ENCODE measurements at regions not wholly inside any gene's neighbourhood (a gene's known extent, or its start where the extent isn't known, plus 50 kb on each side); places are given as distances from the start of the nearest gene placed in this dataset.
"Not testable (repeated sequence)": the region's sequence is repeated elsewhere in the genome, so short reads cannot be mapped to it uniquely, and the experiment has no call there.

DNA sequence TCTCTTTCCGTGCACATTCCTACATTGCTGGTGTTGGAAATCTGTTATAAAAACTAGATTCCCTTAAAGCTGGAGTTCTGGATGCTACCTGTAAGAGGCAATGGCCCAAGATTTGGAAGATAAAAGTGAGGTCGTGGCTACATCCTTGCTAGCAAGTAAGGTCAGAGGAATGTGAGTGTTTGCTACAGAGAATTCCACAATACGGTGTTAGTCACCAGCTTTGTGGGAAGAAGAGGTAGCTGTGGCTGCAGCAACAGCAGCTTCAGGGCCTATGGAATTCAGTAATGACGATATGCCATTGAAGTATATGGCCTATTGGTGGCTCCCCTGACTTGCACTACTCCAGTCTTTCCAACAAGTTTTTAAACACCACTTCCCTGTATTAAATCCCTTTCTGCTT, 227.7 kb upstream of the TMEM260 start:
- no peak for DNase-seq

DNA sequence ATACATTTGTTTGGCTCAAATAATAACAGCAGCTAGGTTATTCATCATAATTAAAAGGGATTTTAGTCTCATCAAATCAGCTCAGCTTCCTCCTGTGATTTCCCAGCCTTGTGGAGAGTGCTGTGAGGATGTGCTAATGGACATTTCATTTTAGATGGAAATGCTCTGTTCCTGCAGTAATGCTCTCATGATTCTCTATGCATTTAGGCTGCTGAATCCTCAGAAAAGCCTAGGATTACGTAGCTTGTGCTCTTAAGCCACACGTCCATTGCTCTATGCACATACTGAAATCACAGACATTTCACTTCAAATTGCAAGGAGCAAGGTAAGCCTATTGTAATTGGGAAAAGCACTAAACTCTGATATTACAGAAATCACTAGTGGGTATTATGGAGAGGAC, 226.6 kb upstream of the TMEM260 start:
- no peak for DNase-seq

- no peak for DNase-seq
Observed at GRCh38 chr14:56357428-56357827, 222.2 kb upstream of the TMEM260 start.

GRCh38 chr14:56358275-56358674, 221.3 kb upstream of the TMEM260 start:
- no peak for DNase-seq

DNA sequence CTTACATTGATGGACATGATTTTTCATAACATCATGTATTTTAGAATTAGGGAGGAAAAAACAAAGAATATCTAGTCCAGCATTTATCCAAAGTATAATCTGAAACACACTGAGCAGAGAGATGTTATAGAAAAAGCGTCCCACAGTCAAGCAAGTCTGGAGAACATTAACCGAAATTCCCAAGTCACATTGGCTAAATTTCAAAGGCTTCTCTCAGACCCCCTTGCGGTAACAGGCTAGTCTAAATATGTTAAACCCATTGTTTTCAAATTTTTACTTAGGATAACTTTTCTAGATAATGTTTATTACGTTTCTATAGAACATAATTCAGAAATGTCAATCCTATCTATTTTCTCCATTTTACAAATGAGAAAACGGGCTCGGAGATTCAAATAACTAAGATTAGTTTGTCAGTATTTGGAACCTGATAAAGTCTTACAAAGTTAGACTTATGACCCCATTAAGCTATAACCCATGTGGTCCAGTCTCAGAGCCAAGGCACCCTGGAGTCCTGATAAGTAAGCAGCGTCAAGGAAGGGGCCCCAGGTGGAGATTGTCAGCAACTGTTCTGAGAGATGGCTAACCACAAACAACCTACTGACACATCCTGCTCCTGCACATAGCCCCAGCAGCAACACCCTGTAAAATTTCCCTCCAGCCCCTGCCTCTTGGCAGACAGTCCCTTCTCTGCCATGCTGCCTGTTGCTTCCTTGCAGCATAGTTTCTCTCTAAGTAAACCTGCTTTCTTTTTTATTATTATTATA, 220.6 kb upstream of the TMEM260 start:
- DNase-seq, result no peak

DNA sequence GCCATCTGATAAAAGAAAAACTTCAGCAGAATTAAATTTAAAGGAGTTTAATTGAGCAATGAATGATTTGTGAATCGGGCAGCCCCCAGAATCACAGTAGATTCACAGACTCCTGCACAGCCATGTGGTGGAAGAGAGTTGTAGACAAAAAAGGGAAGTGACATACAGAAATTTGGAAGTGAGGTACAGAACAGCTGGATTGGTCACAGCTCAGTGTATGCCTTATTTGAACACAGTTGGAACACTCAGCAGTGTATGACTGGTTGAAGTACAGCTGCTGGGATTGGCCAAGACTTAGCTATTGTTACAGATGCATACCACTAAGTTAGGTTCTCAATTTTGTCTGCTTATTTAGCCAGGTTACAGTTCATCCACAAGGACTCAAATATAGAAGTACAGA, 213.9 kb upstream of the TMEM260 start:
- not testable (repeated sequence) for DNase-seq

GRCh38 chr14:56367416-56367815, 212.2 kb upstream of the TMEM260 start:
- DNase-seq, result no peak

GRCh38 chr14:56371737-56372136, 207.9 kb upstream of the TMEM260 start:
- DNase-seq, result no peak

DNA sequence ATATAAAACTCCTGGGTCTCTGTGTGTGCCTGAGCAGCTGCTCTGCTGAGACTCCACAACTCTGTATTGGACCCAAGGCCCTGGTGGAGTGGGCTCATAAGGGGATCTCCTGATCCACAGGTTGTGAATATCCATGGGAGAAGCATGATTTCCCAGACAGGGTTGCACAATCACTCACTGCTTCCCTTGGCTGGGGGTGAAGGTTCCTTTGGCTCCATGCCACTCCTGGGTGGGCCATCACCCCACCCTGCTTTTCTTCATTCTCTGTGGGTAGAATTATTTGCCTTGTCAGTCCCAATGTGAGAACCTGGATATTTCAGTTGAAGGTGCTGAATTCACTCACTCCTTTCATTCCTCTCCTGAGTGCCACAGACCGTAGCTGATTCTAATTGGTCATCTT, 205.2 kb upstream of the TMEM260 start:
- no peak for DNase-seq

- DNase-seq, result no peak
Observed at GRCh38 chr14:56378046-56378445, 201.6 kb upstream of the TMEM260 start.

GRCh38 chr14:56378475-56378877, 201.1 kb upstream of the TMEM260 start:
- DNase-seq, result no peak

DNA sequence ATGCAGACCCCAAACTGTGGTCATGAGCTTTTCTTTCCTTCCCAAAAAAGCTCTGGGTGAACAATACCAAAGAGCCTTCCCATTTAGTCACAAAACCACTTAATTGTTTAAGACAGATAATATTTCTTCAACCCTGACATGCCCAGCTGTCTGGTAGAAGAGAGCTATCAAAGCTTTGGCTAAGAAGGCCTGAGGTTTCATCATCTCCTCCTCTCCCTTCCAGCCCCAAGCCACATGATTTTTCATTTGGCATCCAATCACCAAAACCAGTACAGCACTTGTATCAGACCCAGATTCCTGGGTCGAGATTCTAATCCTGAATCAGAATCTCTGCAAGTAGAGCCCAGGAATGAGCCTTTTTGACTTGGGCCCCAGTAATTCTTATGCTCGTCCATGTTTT, 199.6 kb upstream of the TMEM260 start:
- no peak for DNase-seq

DNA sequence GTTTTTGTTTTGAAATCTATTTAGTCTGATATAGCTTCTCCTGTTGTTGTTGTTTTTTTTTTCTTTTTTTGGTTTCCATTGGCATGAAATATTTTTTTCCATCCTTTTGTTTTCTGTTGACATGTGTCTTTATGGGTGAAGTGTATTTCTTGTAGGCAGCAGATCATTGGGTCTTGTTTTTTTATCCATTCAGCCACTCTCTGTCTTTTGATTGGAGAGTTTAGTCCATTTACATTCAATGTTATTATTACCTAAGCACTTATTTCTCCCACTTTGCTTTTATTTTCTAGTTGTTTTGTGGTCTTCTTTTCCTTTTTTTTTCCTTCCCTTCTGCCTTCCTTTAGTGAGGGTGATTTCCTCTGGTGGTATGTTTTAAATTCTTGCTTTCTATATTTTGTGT, 193.6 kb upstream of the TMEM260 start:
- DNase-seq, result no peak

- no peak for DNase-seq
Observed at GRCh38 chr14:56390859-56391258, 188.7 kb upstream of the TMEM260 start.

DNA sequence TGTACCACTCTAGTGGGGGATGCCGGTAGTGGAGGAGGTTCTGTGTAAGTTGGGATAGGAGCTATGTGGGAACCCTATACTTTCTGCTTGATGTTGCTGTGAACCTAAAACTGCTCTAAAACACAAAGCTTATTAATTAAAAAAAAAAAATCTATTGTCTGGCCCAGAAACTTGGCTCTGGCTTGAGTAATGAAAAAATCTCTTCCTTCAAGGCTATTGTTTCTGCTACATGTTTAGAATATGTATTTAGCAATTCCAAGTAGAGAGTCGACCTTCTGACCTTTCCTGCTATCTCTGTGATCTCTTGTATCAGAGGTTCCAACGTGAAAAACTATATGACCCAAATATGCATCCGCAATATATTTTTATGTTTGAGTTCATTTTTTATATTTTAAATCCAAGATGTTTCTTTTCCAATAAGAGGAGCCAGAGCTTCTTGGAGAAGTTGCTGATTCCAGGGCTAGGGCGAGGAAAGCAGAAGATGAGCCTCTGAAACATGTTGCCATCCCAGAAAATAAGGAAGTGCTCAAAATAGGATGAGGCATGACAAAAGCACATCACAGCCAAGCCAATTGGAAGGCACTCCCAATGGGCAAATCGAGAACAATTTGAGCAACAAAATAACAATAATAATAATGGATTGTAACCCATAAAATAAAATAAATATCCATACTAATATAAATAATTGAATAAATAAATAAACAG, 184.6 kb upstream of the TMEM260 start:
- no peak for DNase-seq

- DNase-seq, result no peak
Observed at GRCh38 chr14:56400109-56400825, 179.3 kb upstream of the TMEM260 start.

DNA sequence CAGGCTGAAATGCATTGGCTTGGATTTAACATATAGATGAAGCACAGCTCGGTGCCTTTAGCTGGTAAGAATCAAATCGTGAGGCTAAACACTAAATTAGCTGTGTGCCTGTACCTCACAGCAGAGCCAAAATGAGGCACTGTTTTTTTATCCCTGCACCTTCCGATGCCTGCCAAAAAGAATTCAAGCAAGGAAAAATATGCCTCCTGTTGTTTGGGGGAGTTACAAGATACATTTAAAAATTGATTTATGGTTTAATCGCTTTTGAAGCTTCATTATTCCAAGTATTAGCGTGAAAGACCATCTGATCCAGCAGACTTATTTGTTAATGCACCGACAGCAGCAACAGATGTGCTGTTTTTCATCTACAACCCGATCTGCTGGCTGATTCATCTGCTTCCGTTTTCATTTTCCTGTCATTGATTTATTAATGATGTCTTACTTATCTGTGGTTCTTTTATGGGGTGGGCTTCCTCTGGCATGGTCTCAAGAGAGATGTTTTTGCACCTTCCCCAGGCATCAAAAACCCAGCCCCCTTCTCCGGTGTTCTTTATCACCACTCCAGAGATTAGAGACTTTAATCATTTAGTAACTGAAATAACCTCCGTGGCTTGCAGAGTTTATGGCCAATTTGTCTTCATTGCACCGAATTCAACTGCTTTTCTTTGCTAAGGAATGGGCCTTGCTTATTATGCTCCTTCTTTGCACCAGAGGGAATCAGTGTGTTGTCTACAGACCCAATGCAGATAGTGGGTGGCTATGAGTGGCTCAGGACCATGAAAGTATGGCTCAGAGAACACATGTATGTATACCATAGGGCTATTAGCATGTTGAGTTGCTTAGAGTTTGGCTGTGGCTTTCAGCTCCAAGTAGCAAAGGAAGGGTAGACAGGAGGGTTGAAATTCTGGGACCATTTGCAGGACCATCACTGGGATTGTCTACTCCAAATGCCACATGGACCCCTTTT, 166.8 kb upstream of the TMEM260 start:
- no peak for DNase-seq

- no peak for DNase-seq
Observed at GRCh38 chr14:56413721-56414120, 165.9 kb upstream of the TMEM260 start.

DNA sequence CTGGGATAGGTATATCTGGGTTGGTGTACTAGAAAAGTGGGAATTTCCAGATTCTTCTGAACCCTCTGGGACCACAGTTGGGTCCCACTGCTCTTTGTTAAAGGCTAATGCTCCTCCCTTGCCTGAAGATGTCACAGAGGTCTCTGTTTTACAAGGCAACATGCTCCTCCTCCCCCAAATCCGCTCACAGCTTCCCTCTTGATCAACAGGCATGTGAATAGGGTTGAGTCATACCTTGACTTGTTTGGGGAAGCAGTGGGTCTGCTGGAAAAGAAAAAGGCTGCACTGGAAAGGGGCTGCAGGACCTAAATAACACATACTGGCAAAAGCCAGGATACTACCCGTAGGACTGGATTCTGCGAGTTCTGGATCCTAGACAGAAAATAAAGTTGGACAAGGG, 165.4 kb upstream of the TMEM260 start:
- DNase-seq, result no peak

GRCh38 chr14:56416213-56416612, 163.4 kb upstream of the TMEM260 start:
- DNase-seq, result no peak

DNA sequence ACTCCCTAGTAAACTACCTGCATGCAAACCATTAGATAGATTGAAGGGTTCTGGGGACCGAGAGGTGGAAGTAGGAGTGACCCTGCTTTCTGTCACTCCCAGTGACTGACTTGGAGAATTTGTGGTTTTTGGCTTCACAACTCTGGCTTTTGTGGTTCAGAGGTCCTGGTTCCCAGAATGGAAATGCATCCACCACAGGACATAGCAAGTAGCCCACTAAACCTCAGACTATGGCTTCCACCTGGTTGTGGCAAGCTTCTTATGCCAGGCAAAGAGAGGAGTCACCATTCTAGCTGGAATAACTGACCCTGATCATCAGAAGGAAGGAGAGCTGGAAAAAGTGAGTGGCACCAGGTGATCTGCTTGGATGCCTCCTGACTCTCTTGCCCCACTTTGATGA, 162.4 kb upstream of the TMEM260 start:
- no peak for DNase-seq

DNA sequence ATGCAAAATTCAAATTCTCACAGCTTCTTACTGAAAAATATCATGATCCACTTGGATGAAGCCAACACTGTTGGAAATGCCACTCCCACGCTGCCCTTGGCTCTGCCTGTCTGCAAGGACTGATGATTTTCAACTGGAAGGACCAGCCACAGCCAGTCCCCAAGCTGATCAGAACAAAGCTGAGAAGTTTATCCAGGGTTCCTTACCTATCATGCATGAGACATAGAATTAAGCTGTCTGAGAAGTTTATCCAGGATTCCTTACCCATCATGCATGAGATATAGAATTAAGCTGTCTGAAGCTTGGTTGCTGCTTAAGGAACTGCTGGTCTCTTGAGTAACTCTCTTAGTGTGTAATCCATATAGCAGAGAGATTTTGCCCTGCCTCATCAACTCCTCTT, 159.8 kb upstream of the TMEM260 start:
- DNase-seq, result no peak

DNA sequence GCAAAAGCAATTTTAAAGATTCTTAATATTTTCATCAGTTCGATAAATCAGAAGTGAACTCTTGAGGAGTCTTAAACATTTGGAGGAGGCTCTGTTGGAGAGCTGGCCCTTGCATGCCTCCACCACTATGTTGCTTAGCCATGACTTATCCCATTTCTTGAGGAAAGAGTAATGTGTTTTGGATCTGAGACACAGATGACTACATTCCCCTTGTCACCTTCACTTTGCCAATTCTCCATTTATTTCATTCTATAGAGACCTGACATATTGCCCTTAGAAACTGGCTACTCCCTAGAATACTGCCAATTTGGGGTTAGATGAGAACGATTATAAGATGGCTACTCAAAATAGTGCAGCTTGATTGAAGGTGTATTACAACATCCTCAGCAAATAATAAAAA, 157.4 kb upstream of the TMEM260 start:
- no peak for DNase-seq

Data from NCI-H1105 (cell line).